K562 (cell line): ENCODE measurements at regions not wholly inside any gene's neighbourhood (a gene's known extent, or its start where the extent isn't known, plus 50 kb on each side); places are given as distances from the start of the nearest gene placed in this dataset.

ENCODE experiments used
- ARID3A ChIP-seq: IDR thresholded peaks from 2 replicates; pipeline ENCODE4 v1.6.1; 2012; ENCODE audit warnings: low read depth, low read length, improper control_type of control experiment, borderline replicate concordance
- DACH1 ChIP-seq: fragments of 450-650 bp; IDR thresholded peaks from 2 replicates; pipeline ENCODE4 v1.6.1; 2018; ENCODE audit not compliant: partially characterized antibody
- ESRRA ChIP-seq: fragments of 450-650 bp; IDR thresholded peaks from 2 replicates; pipeline ENCODE4 v1.6.1; 2014; ENCODE audit warnings: low read depth, mild to moderate bottlenecking, moderate library complexity, borderline replicate concordance
- ID3 ChIP-seq, 2 experiments: fragments of 250-450 bp in 1 of 2; fragments of 450-650 bp in 1 of 2; sonication (Bioruptor Pico) in 1 of 2; IDR thresholded peaks; 2 replicates each; pipeline versions ENCODE4 v1.6.1 to v1.8.0; 2016 to 2021; ENCODE audit warnings: mild to moderate bottlenecking in 2 of 2, moderate library complexity in 2 of 2, missing compliant biosample characterization in 1 of 2, missing genetic modification characterization in 1 of 2
- JUN ChIP-seq, 2 experiments: sonication (generic) in 1 of 2; formaldehyde crosslinking in 1 of 2; IDR thresholded peaks; 2 replicates each; pipeline versions ENCODE4 v1.6.1 to v1.8.0; 2012 to 2022; ENCODE audit warnings: borderline replicate concordance in 2 of 2, mild to moderate bottlenecking in 2 of 2, improper control_type of control experiment in 1 of 2, low read depth in 1 of 2, low read length in 1 of 2, missing genetic modification reagents in 1 of 2
- LEF1 ChIP-seq: fragments of 450-650 bp; IDR thresholded peaks from 2 replicates; pipeline ENCODE4 v1.6.1; 2016; ENCODE audit warnings: mild to moderate bottlenecking
- MNT ChIP-seq, 2 experiments: fragments of 450-650 bp; conservative IDR thresholded peaks; 2 replicates each; pipeline ENCODE4 v1.6.1; 2017; ENCODE audit warnings: mild to moderate bottlenecking in 2 of 2, moderate library complexity in 2 of 2
- NCOA1 ChIP-seq: fragments of 450-650 bp; IDR thresholded peaks from 2 replicates; pipeline ENCODE4 v1.6.1; 2016; ENCODE audit warnings: low read depth
- NCOR1 ChIP-seq: fragments of 450-650 bp; IDR thresholded peaks from 2 replicates; pipeline ENCODE4 v1.6.1; 2016; ENCODE audit warnings: mild to moderate bottlenecking, moderate library complexity
- NR2C1 ChIP-seq, 2 experiments: fragments of 450-650 bp; IDR thresholded peaks; 2 replicates each; pipeline ENCODE4 v1.6.1; 2017; ENCODE audit warnings: mild to moderate bottlenecking in 2 of 2, antibody characterized with exemption in 1 of 2, inconsistent platforms in 1 of 2, missing compliant biosample characterization in 1 of 2, missing genetic modification characterization in 1 of 2
- POLR2AphosphoS5 ChIP-seq: IDR thresholded peaks from 2 replicates; pipeline ENCODE4 v1.6.1; 2011; ENCODE audit warnings: mild to moderate bottlenecking, low read depth, low read length, moderate library complexity; ENCODE audit not compliant: control insufficient read depth, insufficient read depth
- SMARCA4 ChIP-seq: fragments of 450-650 bp; IDR thresholded peaks from 2 replicates; pipeline ENCODE4 v1.6.1; 2016
- TCF3 ChIP-seq: sonication (generic); formaldehyde crosslinking; IDR thresholded peaks from 2 replicates; pipeline ENCODE4 v1.4.0; 2020; ENCODE audit warnings: mild to moderate bottlenecking, missing genetic modification reagents
- TEAD4 ChIP-seq, 2 experiments: sonication (generic) in 1 of 2; formaldehyde crosslinking in 1 of 2; IDR thresholded peaks; 2 replicates each; pipeline versions ENCODE4 v1.6.1 to v1.8.0; 2012 to 2022; ENCODE audit warnings: borderline replicate concordance in 1 of 2, inconsistent platforms in 1 of 2, low read length in 1 of 2, mild to moderate bottlenecking in 1 of 2, missing genetic modification reagents in 1 of 2
- TSC22D4 ChIP-seq: fragments of 450-650 bp; IDR thresholded peaks from 2 replicates; pipeline ENCODE4 v1.6.1; 2016; ENCODE audit warnings: missing genetic modification characterization, missing biosample characterization, control low read depth
- ZNF395 ChIP-seq: fragments of 200-800 bp; sonication (Bioruptor generic); IDR thresholded peaks from 2 replicates; pipeline ENCODE4 v1.6.1; 2017; ENCODE audit warnings: missing genetic modification characterization, missing compliant biosample characterization
- ZNF696 ChIP-seq: fragments of 250-450 bp; sonication (Bioruptor Pico); conservative IDR thresholded peaks from 2 replicates; pipeline ENCODE4 v1.4.0; 2020; ENCODE audit warnings: mild to moderate bottlenecking, moderate library complexity
- ZNF707 ChIP-seq: fragments of 250-450 bp; sonication (Bioruptor Pico); conservative IDR thresholded peaks from 2 replicates; pipeline ENCODE4 v1.8.0; 2022; ENCODE audit warnings: inconsistent platforms, mild to moderate bottlenecking, moderate library complexity

GRCh38 chr11:38538866-38539680, 1941.0 kb upstream of the RAG2 start (continued):
- TF ChIP-seq ARID3A (peak; percentile 93; the same call in 1 of the 2 replicates), NCOR1 (peak; percentile 96), ID3 (CRISPR knock-in tag; IDR thresholded peaks at IDR 0.05) (no peak), ID3 (tag; IDR thresholded peaks at IDR 0.05) (peak; percentile 72; the same call in 1 of the 2 replicates), ZNF395 (CRISPR knock-in tag) (peak; percentile 90; the same call in 1 of the 2 replicates), SMARCA4 (peak; percentile 98), ZNF696 (CRISPR knock-in tag) (no peak), TCF3 (CRISPR knock-in tag) (peak; percentile 94), MNT (conservative IDR thresholded peaks at IDR 0.05) (peak in 1 of 2 experiments; percentile 58; a peak in 3 of 4 replicates), TEAD4 (IDR thresholded peaks at IDR 0.05; ENCODE audit: low read length) (peak; percentile 99), TEAD4 (CRISPR knock-in tag; IDR thresholded peaks at IDR 0.05; ENCODE audit: borderline replicate concordance) (no peak), ZNF707 (CRISPR knock-in tag) (no peak), ESRRA (no peak; the same call in 1 of the 2 replicates), POLR2AphosphoS5 (peak; percentile 94), NR2C1 (IDR thresholded peaks at IDR 0.05) (peak; percentile 46; the same call in 1 of the 2 replicates), NR2C1 (tag; IDR thresholded peaks at IDR 0.05) (peak; percentile 80), JUN (IDR thresholded peaks at IDR 0.05; ENCODE audit: borderline replicate concordance, low read depth, low read length) (peak; percentile 44; the same call in 1 of the 2 replicates), JUN (CRISPR knock-in tag; IDR thresholded peaks at IDR 0.05; ENCODE audit: borderline replicate concordance) (no peak), TSC22D4 (no peak), LEF1 (peak; percentile 100), DACH1 (no peak), NCOA1 (peak; percentile 86)
